SK-N-SH (cell line): ENCODE measurements at regions not wholly inside any gene's neighbourhood (a gene's known extent, or its start where the extent isn't known, plus 50 kb on each side); places are given as distances from the start of the nearest gene placed in this dataset.

ENCODE experiments used
- CTCF ChIA-PET: fragments of 300-600, 350-600 bp; formaldehyde crosslinking; extraction: SDS; loops from one replicate; lab custom pipeline; 2021; lab: Yijun Ruan, JAX
- POLR2A ChIA-PET: fragments of 350-600 bp; sonication (Branson Sonifier 250); formaldehyde crosslinking; extraction: SDS; loops from one replicate; lab custom pipeline; 2020; ENCODE audit warnings: antibody characterized with exemption, inconsistent platforms; lab: Yijun Ruan, JAX
- DNase-seq: peaks from one replicate; pipeline ENCODE4 v3.0.0; 2012
- H2AFZ ChIP-seq: fragments of 200-600 bp; sonication (generic); 2 replicates; pipeline ENCODE4 v1.8.1; 2016; ENCODE audit warnings: antibody characterized with exemption, mild to moderate bottlenecking, low read depth
- H3F3A ChIP-seq: fragments of 200-600 bp; sonication (generic); replicated peaks from 2 replicates; pipeline ENCODE3; 2016; ENCODE audit warnings: antibody characterized with exemption, mild to moderate bottlenecking; ENCODE audit not compliant: insufficient read depth
- H3K27ac ChIP-seq, 2 experiments: fragments of 200-500 bp in 1 of 2; fragments of 200-600 bp in 1 of 2; sonication (Bioruptor generic) in 1 of 2; sonication (generic), shearing (Covaris generic) in 1 of 2; 2 replicates each; pipeline versions ENCODE4 v1.5.1 to v1.6.1; 2014 to 2016; ENCODE audit warnings: low read depth in 2 of 2, inconsistent platforms in 1 of 2, low read length in 1 of 2, mild to moderate bottlenecking in 1 of 2, mixed read lengths in 1 of 2
- H3K27me3 ChIP-seq: fragments of 200-600 bp; sonication (generic), shearing (Covaris generic); 2 replicates; pipeline ENCODE4 v1.6.1; 2016; ENCODE audit warnings: mixed run types; ENCODE audit not compliant: insufficient read depth
- H3K36me3 ChIP-seq, 2 experiments: fragments of 200-500 bp in 1 of 2; fragments of 200-600 bp in 1 of 2; sonication (Bioruptor generic) in 1 of 2; sonication (generic) in 1 of 2; replicated peaks in 1 of 2; 2 replicates each; pipeline versions ENCODE3 to v1.5.1; 2014 to 2016; ENCODE audit warnings: low read length in 1 of 2, mild to moderate bottlenecking in 1 of 2; ENCODE audit not compliant: insufficient read depth in 2 of 2, control insufficient read depth in 1 of 2
- H3K4me1 ChIP-seq, 2 experiments: fragments of 200-500 bp in 1 of 2; fragments of 200-600 bp in 1 of 2; sonication (Bioruptor generic) in 1 of 2; sonication (generic), shearing (Covaris generic) in 1 of 2; 2 replicates each; pipeline versions ENCODE4 v1.5.1 to v1.6.1; 2014 to 2016; ENCODE audit warnings: low read depth in 1 of 2, low read length in 1 of 2, mixed run types in 1 of 2; ENCODE audit not compliant: insufficient read depth in 2 of 2, control insufficient read depth in 1 of 2
- H3K4me2 ChIP-seq: fragments of 200-600 bp; sonication (generic), shearing (Covaris generic); 2 replicates; pipeline ENCODE4 v1.6.1; 2017; ENCODE audit warnings: mixed run types
- H3K4me3 ChIP-seq, 2 experiments: fragments of 200-500 bp in 1 of 2; fragments of 200-600 bp in 1 of 2; sonication (Bioruptor generic) in 1 of 2; sonication (generic), shearing (Covaris generic) in 1 of 2; 2 replicates each; pipeline versions ENCODE4 v1.5.1 to v1.8.1; 2014 to 2016; ENCODE audit warnings: low read depth in 2 of 2, inconsistent platforms in 1 of 2, low read length in 1 of 2, mild to moderate bottlenecking in 1 of 2, mixed read lengths in 1 of 2, moderate library complexity in 1 of 2
- H3K79me2 ChIP-seq: fragments of 200-600 bp; sonication (generic); 2 replicates; pipeline ENCODE4 v1.8.1; 2017; ENCODE audit warnings: mild to moderate bottlenecking; ENCODE audit not compliant: insufficient read depth
- H3K9ac ChIP-seq: fragments of 200-600 bp; sonication (generic); 2 replicates; pipeline ENCODE4 v1.6.1; 2017; ENCODE audit warnings: mixed run types
- H3K9me2 ChIP-seq: fragments of 200-600 bp; sonication (generic); 2 replicates; pipeline ENCODE4 v1.6.1; 2017; ENCODE audit warnings: mixed run types
- H3K9me3 ChIP-seq: fragments of 200-600 bp; sonication (generic); 2 replicates; pipeline ENCODE4 v1.6.1; 2017; ENCODE audit warnings: mixed run types, mild to moderate bottlenecking, moderate library complexity
- H4K20me1 ChIP-seq: fragments of 200-600 bp; sonication (generic); 2 replicates; pipeline ENCODE4 v1.6.1; 2017; ENCODE audit warnings: mild to moderate bottlenecking, mixed run types; ENCODE audit not compliant: insufficient read depth
- CTCF ChIP-seq: fragments of 200-600 bp; sonication (generic); IDR thresholded peaks from 2 replicates; pipeline ENCODE4 v1.6.1; 2017; ENCODE audit warnings: antibody characterized with exemption, mild to moderate bottlenecking, moderate library complexity
- ELF1 ChIP-seq: IDR thresholded peaks from 2 replicates; pipeline ENCODE4 v1.4.0; 2012
- EP300 ChIP-seq, 2 experiments: IDR thresholded peaks; 2 replicates each; pipeline versions ENCODE4 v1.4.0 to v1.6.1; 2012; ENCODE audit warnings: borderline replicate concordance in 1 of 2, low read depth in 1 of 2, low read length in 1 of 2
- FOXM1 ChIP-seq: IDR thresholded peaks from 2 replicates; pipeline ENCODE4 v1.4.0; 2012; ENCODE audit warnings: low read depth, mild to moderate bottlenecking
- GABPA ChIP-seq: IDR thresholded peaks from 2 replicates; pipeline ENCODE4 v1.4.0; 2012; ENCODE audit warnings: low read depth, mild to moderate bottlenecking
- GATA2 ChIP-seq: sonication (generic); formaldehyde crosslinking; IDR thresholded peaks from 2 replicates; pipeline ENCODE4 v1.5.0; 2020; ENCODE audit warnings: mild to moderate bottlenecking, missing genetic modification reagents
- IRF3 ChIP-seq: fragments of 150-350 bp; IDR thresholded peaks from 2 replicates; pipeline ENCODE4 v1.6.1; 2016; ENCODE audit warnings: mild to moderate bottlenecking, low read depth, low read length
- JUND ChIP-seq: IDR thresholded peaks from 2 replicates; pipeline ENCODE4 v1.4.0; 2012
- MAX ChIP-seq: IDR thresholded peaks from 2 replicates; pipeline ENCODE4 v1.4.0; 2012; ENCODE audit warnings: low read depth
- MEF2A ChIP-seq: IDR thresholded peaks from 2 replicates; pipeline ENCODE4 v1.4.0; 2012; ENCODE audit warnings: low read depth, borderline replicate concordance
- MXI1 ChIP-seq: IDR thresholded peaks from 2 replicates; pipeline ENCODE4 v1.6.1; 2012; ENCODE audit warnings: mild to moderate bottlenecking, low read depth, low read length, improper control_type of control experiment
- NRF1 ChIP-seq: IDR thresholded peaks from 2 replicates; pipeline ENCODE4 v1.6.1; 2012; ENCODE audit warnings: low read depth, mild to moderate bottlenecking, low read length
- POLR2AphosphoS5 ChIP-seq: IDR thresholded peaks from 2 replicates; pipeline ENCODE4 v1.6.1; 2012; ENCODE audit warnings: low read depth, low read length
- RCOR1 ChIP-seq: fragments of 150-350 bp; IDR thresholded peaks from 2 replicates; pipeline ENCODE4 v1.6.1; 2017; ENCODE audit warnings: antibody characterized with exemption, low read length
- SIN3A ChIP-seq: IDR thresholded peaks from 2 replicates; pipeline ENCODE4 v1.6.1; 2012; ENCODE audit warnings: low read depth, mild to moderate bottlenecking, low read length, moderate library complexity, borderline replicate concordance
- TEAD4 ChIP-seq: IDR thresholded peaks from 2 replicates; pipeline ENCODE4 v1.4.0; 2012; ENCODE audit warnings: mild to moderate bottlenecking, borderline replicate concordance; ENCODE audit not compliant: insufficient read depth
- USF2 ChIP-seq: fragments of 150-350 bp; IDR thresholded peaks from 2 replicates; pipeline ENCODE4 v1.6.1; 2017; ENCODE audit warnings: antibody characterized with exemption, low read length, low read depth, borderline replicate concordance
- YY1 ChIP-seq: IDR thresholded peaks from 2 replicates; pipeline ENCODE4 v1.4.0; 2012; ENCODE audit warnings: low read depth, mild to moderate bottlenecking
- WGBS: methylation state at CpG from one replicate; pipeline ENCODE4 v1.1.6; 2017; ENCODE audit warnings: low lambda C conversion rate; 5-methylcytosine and 5-hydroxymethylcytosine counted together

GRCh38 chr15:59839906-59840305, 150.8 kb upstream of the BNIP2 start:
- DNase-seq, result no peak
- Histone ChIP-seq H3K4me2 (no peak overlapping the region), H3K79me2 (no peaks in the 10 kb centered on the region), H3F3A (no peaks in the 10 kb centered on the region), H2AFZ (no peak overlapping the region), H3K27me3 (no peaks in the 10 kb centered on the region; the same call in 1 of the 2 replicates), H4K20me1 (no peaks in the 10 kb centered on the region), H3K9ac (no peak overlapping the region), H3K4me1 (no peaks in the 10 kb centered on the region), H3K9me2 (no peaks in the 10 kb centered on the region), H3K27ac (no peak overlapping the region), H3K4me3 (no peak overlapping the region), H3K36me3 (no peaks in the 10 kb centered on the region), H3K9me3 (no peaks in the 10 kb centered on the region)
- CTCF ChIA-PET, result interaction anchor here (0.6 to 1.5 kb wide), 2 partner anchors 9 to 149 kb away, joined by 3 read pairs; no protein-coding TSS in a partner anchor
- POLR2A ChIA-PET, result no interaction called here
- TF ChIP-seq CTCF (no peak), IRF3 (no peak), POLR2AphosphoS5 (no peak), TEAD4 (no peak), NRF1 (no peak)
- WGBS, result 36% methylated on average over 2 of the region's 2 CpGs

GRCh38 chr15:59838900-59839299, 149.8 kb upstream of the BNIP2 start:
- H4K20me1 ChIP-seq, result no peaks in the 10 kb centered on the region
- no peaks in the 10 kb centered on the region for H3K9me2 ChIP-seq
- no peak overlapping the region for H3K4me2 ChIP-seq
- POLR2A ChIA-PET, result no interaction called here
- CTCF ChIA-PET, result no interaction called here
- H3K79me2 ChIP-seq, result no peaks in the 10 kb centered on the region
- no peaks in the 10 kb centered on the region; the same call in 1 of the 2 replicates for H3K27me3 ChIP-seq
- H2AFZ ChIP-seq, result no peak overlapping the region
- no peak overlapping the region for H3K27ac ChIP-seq
- no peaks in the 10 kb centered on the region for H3K36me3 ChIP-seq
- no peak overlapping the region for H3K9ac ChIP-seq
- H3F3A ChIP-seq, result no peaks in the 10 kb centered on the region
- no peak for TF ChIP-seq MEF2A
- TF ChIP-seq SIN3A, result no peak
- TF ChIP-seq RCOR1, result no peak
- no peak for TF ChIP-seq EP300 (IDR thresholded peaks at IDR 0.05; ENCODE audit: borderline replicate concordance in 1 of 2, low read depth in 1 of 2, low read length in 1 of 2)
- TF ChIP-seq CTCF, result no peak
- TF ChIP-seq MXI1, result no peak
- TF ChIP-seq USF2, result no peak
- TF ChIP-seq JUND, result no peak
- no peak for TF ChIP-seq YY1
- no peak for TF ChIP-seq GABPA
- TF ChIP-seq TEAD4, result no peak
- TF ChIP-seq ELF1, result no peak
- TF ChIP-seq POLR2AphosphoS5, result no peak
- no peak for TF ChIP-seq MAX
- TF ChIP-seq GATA2 (CRISPR knock-in tag), result no peak
- TF ChIP-seq FOXM1, result no peak
- WGBS, result 10% methylated on average over 4 of the region's 4 CpGs
- H3K4me1 ChIP-seq, result no peaks in the 10 kb centered on the region
- no peak overlapping the region for H3K4me3 ChIP-seq
- DNase-seq, result no peak
- H3K9me3 ChIP-seq, result no peaks in the 10 kb centered on the region
